ENCODE measurements at regions not wholly inside any gene's neighbourhood (a gene's known extent, or its start where the extent isn't known, plus 50 kb on each side); places are given as distances from the start of the nearest gene placed in this dataset.
"Not testable (repeated sequence)": the region's sequence is repeated elsewhere in the genome, so short reads cannot be mapped to it uniquely, and the experiment has no call there.

DNA sequence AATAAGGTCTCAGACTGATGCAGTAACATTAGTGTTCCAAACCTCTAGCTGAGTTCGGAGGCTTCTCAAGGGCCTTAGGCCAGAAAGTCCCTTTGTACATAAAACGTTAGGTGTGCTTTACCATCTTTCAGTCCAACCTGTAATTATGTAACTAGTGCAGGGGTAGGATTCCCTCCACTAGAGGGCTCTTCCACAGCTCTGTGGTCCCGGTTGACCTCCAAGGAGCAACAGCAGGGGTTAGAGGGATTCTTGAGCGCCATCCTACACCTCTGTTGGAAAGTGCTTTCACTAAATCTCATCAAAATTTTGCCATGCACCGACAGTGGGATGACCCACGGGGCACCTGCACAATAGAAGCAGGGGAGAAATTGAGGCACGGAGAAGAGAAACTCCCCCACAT, 155.8 kb upstream of the LRP1B start:
- TF ChIP-seq, protein P1, sequence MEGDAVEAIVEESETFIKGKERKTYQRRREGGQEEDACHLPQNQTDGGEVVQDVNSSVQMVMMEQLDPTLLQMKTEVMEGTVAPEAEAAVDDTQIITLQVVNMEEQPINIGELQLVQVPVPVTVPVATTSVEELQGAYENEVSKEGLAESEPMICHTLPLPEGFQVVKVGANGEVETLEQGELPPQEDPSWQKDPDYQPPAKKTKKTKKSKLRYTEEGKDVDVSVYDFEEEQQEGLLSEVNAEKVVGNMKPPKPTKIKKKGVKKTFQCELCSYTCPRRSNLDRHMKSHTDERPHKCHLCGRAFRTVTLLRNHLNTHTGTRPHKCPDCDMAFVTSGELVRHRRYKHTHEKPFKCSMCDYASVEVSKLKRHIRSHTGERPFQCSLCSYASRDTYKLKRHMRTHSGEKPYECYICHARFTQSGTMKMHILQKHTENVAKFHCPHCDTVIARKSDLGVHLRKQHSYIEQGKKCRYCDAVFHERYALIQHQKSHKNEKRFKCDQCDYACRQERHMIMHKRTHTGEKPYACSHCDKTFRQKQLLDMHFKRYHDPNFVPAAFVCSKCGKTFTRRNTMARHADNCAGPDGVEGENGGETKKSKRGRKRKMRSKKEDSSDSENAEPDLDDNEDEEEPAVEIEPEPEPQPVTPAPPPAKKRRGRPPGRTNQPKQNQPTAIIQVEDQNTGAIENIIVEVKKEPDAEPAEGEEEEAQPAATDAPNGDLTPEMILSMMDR (IDR thresholded peaks at IDR 0.05; ENCODE audit: insufficient read depth, low read depth, low read length, missing control alignments), result peak; percentile 57
- DNase-seq (ENCODE audit: low read depth), result peak; percentile 46
- H3K4me3 ChIP-seq (ENCODE audit: low read depth, low read length), result no peak overlapping the region

DNA sequence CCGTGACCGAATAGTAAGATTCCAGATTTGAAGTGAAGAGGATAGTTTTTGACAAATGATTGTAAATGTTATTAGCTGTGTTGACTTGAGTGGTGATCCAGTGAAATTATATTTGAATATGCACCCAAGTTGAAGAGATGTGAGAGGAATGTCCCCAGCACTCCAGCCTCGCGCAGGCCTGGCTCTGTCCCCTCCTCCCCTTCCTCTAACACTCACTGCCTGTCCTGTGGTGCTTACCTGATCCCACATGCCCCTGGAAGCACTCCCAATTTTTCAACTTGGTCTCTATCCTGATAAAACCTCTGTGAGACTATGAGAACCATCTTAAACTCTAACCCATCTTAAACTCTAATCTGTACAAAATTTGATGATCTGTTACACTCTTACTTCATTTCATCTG, 154.7 kb upstream of the LRP1B start:
- TF ChIP-seq, protein P1 (IDR thresholded peaks at IDR 0.05; ENCODE audit: insufficient read depth, low read depth, low read length, missing control alignments), result no peak
- DNase-seq (ENCODE audit: low read depth), result no peak
- H3K4me3 ChIP-seq (ENCODE audit: low read depth, low read length), result no peak overlapping the region

DNA sequence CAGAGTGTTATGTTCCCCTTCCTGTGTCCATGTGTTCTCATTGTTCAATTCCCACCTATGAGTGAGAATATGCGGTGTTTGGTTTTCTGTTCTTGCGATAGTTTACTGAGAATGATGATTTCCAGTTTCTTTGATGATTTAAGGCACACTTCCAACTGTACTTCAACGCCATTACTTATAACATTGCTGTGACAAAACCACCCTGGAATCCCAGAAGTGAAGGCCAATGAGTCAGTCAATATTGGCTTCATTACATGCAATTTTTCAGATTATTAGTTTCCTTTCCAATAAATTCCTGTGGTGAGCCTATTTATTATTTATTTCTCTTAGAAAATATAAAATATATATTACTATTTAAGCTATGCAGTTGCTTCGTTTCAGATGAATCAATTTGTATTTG, 153.5 kb upstream of the LRP1B start:
- not testable (repeated sequence) for H3K4me3 ChIP-seq (ENCODE audit: low read depth, low read length); DNase-seq (ENCODE audit: low read depth)

DNA sequence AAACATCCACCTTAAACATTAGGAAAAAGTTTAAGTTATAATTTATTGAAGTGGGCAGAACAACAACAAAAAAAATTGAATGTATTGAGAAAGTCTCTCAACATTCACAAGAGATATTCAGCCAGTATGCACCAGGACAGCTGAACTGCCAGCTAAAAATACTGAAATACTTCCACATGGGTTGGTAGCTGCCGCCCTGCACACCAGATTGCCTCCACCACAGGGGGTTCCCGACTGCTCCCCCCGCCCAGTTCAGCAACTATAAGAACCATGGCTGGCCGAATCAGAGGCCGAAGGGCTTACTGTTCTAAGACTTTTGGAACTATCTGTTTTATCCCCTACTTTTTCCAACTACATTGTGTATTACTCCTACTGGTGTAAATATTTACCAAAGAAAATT, 150.0 kb upstream of the LRP1B start:
- H3K4me3 ChIP-seq (ENCODE audit: low read depth, low read length), result no peak overlapping the region
- TF ChIP-seq, protein P1 (IDR thresholded peaks at IDR 0.05; ENCODE audit: insufficient read depth, low read depth, low read length, missing control alignments), result no peak
- no peak for DNase-seq (ENCODE audit: low read depth)

DNA sequence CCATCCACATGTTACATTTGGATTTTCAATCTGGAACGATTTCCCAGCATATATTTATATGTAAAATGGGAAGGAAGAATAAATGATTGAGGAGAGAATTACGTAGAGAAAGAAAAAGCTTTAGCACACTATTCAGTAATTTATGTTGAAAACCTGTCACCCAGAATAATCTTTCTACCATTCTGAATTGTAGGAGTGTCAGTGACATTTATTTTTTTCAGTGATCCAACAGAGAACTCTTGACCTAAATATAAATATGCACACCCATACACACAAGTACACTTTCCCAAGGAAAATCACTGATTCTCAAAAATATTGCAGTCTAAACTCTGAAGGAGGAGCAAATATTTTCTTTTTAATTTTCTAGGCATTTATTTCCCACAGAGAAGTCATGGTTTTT, 140.2 kb upstream of the LRP1B start:
- no peak for DNase-seq (ENCODE audit: low read depth)
- no peak overlapping the region for H3K4me3 ChIP-seq (ENCODE audit: low read depth, low read length)
- TF ChIP-seq, protein P1 (IDR thresholded peaks at IDR 0.05; ENCODE audit: insufficient read depth, low read depth, low read length, missing control alignments), result no peak

DNA sequence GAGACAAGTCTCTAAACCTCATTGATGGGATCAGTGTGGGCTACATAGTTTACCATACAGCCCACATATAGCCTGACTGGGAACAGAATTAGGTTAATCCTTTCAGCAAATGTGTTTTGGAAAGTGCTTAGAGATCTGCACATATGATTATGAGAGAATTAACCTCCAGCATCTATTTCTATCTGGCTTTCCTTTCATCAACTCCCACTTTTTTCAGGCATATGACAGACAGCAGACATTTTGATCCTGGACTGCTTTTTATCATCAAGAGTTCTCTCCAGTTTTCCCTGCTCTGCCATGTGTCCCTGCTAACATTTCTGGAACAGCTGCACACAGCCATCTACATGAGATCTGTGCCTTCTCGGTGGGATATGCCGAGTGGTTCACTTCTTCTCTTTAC, 139.5 kb upstream of the LRP1B start:
- no peak for DNase-seq (ENCODE audit: low read depth)
- no peak overlapping the region for H3K4me3 ChIP-seq (ENCODE audit: low read depth, low read length)
- TF ChIP-seq, protein P1 (IDR thresholded peaks at IDR 0.05; ENCODE audit: insufficient read depth, low read depth, low read length, missing control alignments), result no peak

DNA sequence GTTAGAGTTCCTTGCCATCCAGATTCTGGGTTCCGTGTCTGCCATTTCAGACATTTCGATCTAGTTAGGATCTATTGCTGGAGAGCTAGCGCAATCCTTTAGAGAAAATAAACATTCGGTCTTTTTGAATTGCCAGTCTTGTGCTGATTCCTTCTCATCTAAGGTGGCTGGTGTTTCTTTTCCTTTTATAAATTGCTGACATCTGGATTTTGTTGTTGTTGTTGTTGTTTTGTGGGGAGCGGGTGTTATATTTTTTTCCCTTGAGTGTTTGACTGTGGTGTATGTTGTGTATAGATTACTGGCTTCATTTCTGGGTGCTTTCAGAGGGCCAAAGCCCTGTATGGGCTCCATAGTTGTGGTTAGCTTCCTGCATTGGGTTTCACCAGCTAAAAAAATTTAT, 128.5 kb upstream of the LRP1B start:
- H3K4me3 ChIP-seq (ENCODE audit: low read depth, low read length), result no peak overlapping the region
- no peak for DNase-seq (ENCODE audit: low read depth)
- TF ChIP-seq, protein P1 (IDR thresholded peaks at IDR 0.05; ENCODE audit: insufficient read depth, low read depth, low read length, missing control alignments), result no peak

DNA sequence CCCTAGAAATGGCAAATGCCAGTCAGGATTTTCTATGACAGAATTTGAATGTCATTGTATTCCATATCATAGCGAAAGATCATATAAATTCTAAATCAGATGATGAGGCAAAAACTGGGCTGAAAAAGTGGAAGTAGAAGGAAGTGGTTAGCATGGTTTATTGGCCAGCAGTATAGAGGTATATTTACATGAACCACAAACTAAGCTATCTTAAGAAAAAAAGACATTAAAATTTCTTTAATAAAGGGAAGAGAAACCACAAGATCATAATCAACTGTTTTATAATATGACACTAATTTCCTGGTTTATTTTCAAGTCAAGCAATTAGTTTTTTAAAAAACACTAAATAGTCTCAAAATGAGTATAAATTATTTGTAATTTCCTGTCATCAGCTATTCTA, 123.2 kb upstream of the LRP1B start:
- no peak for DNase-seq (ENCODE audit: low read depth)
- TF ChIP-seq, protein P1 (IDR thresholded peaks at IDR 0.05; ENCODE audit: insufficient read depth, low read depth, low read length, missing control alignments), result no peak

More for the DNA sequence above, 123.2 kb upstream of the LRP1B start:
- no peak overlapping the region for H3K4me3 ChIP-seq (ENCODE audit: low read depth, low read length)

Data from GM12865 (cell line).